ENCODE measurements at regions not wholly inside any gene's neighbourhood (a gene's known extent, or its start where the extent isn't known, plus 50 kb on each side); places are given as distances from the start of the nearest gene placed in this dataset.

- no peak for DNase-seq (ENCODE audit: low read depth in 4 of 4, low spot score in 3 of 4)
Observed at GRCh38 chr22:49431551-49431950, 396.1 kb downstream of the BRD1 start.

- DNase-seq (ENCODE audit: low read depth in 4 of 4, low spot score in 3 of 4): no peak
Observed at GRCh38 chr22:49429066-49429465, 398.6 kb downstream of the BRD1 start.

GRCh38 chr22:49427941-49428340, 399.7 kb downstream of the BRD1 start:
- no peak for DNase-seq (ENCODE audit: low read depth in 4 of 4, low spot score in 3 of 4)

GRCh38 chr22:49427341-49427740, 400.3 kb downstream of the BRD1 start:
- no peak for DNase-seq (ENCODE audit: low read depth in 4 of 4, low spot score in 3 of 4)

- no peak for DNase-seq (ENCODE audit: low read depth in 4 of 4, low spot score in 3 of 4)
Observed at GRCh38 chr22:49426618-49427266, 400.9 kb downstream of the BRD1 start.

- DNase-seq (ENCODE audit: low read depth in 4 of 4, low spot score in 3 of 4): no peak
Observed at GRCh38 chr22:49426098-49426497, 401.6 kb downstream of the BRD1 start.

- no peak for DNase-seq (ENCODE audit: low read depth in 4 of 4, low spot score in 3 of 4)
Observed at GRCh38 chr22:49425356-49425755, 402.3 kb downstream of the BRD1 start.

- DNase-seq (ENCODE audit: low read depth in 4 of 4, low spot score in 3 of 4): no peak
Observed at GRCh38 chr22:49424893-49425270, 402.8 kb downstream of the BRD1 start.

GRCh38 chr22:49423125-49423650, 404.5 kb downstream of the BRD1 start:
- no peak for DNase-seq (ENCODE audit: low read depth in 4 of 4, low spot score in 3 of 4)

GRCh38 chr22:49422701-49423100, 405.0 kb downstream of the BRD1 start:
- no peak for DNase-seq (ENCODE audit: low read depth in 4 of 4, low spot score in 3 of 4)

GRCh38 chr22:49420651-49421050, 407.0 kb downstream of the BRD1 start:
- DNase-seq (ENCODE audit: low read depth in 4 of 4, low spot score in 3 of 4): no peak

GRCh38 chr22:49419661-49420060, 408.0 kb downstream of the BRD1 start:
- DNase-seq (ENCODE audit: low read depth in 4 of 4, low spot score in 3 of 4): no peak

- DNase-seq (ENCODE audit: low read depth in 4 of 4, low spot score in 3 of 4): no peak
Observed at GRCh38 chr22:49418943-49419342, 408.7 kb downstream of the BRD1 start.

- no peak for DNase-seq (ENCODE audit: low read depth in 4 of 4, low spot score in 3 of 4)
Observed at GRCh38 chr22:49418341-49418894, 409.3 kb downstream of the BRD1 start.

- no peak for DNase-seq (ENCODE audit: low read depth in 4 of 4, low spot score in 3 of 4)
Observed at GRCh38 chr22:49417833-49418232, 409.8 kb downstream of the BRD1 start.

- no peak for DNase-seq (ENCODE audit: low read depth in 4 of 4, low spot score in 3 of 4)
Observed at GRCh38 chr22:49417326-49417725, 410.3 kb downstream of the BRD1 start.

- no peak for DNase-seq (ENCODE audit: low read depth in 4 of 4, low spot score in 3 of 4)
Observed at GRCh38 chr22:49415151-49415951, 412.3 kb downstream of the BRD1 start.

- no peak for DNase-seq (ENCODE audit: low read depth in 4 of 4, low spot score in 3 of 4)
Observed at GRCh38 chr22:49413551-49413950, 414.1 kb downstream of the BRD1 start.

GRCh38 chr22:49413146-49413545, 414.5 kb downstream of the BRD1 start:
- no peak for DNase-seq (ENCODE audit: low read depth in 4 of 4, low spot score in 3 of 4)

- DNase-seq (ENCODE audit: low read depth in 4 of 4, low spot score in 3 of 4): no peak
Observed at GRCh38 chr22:49412236-49412635, 415.4 kb downstream of the BRD1 start.

- no peak for DNase-seq (ENCODE audit: low read depth in 4 of 4, low spot score in 3 of 4)
Observed at GRCh38 chr22:49411236-49411635, 416.4 kb downstream of the BRD1 start.
